ENCODE measurements at regions not wholly inside any gene's neighbourhood (a gene's known extent, or its start where the extent isn't known, plus 50 kb on each side); places are given as distances from the start of the nearest gene placed in this dataset.

DNA sequence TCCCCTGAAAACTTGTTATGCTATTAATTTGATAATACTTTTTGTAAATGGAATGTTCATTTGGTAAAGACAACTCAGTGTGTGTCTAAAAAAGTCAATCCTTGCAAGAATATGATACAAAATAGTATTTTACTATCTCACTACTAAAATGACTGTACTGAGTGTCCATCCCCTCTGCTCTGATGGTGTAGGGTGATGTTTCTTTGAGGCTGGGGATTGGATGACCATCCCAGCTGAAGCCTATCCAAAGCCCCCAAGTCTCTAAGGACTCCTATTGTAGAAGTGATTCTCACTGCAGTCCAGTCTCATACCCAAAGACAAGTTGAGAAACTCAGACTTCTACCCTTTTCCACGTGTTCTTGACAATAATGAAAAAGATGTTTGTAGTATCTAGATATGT is 1128.4 kb downstream of the BCL11B start:
- Histone ChIP-seq H3K27me3 (ENCODE audit: control insufficient read depth, insufficient read depth, low read length) (no peaks in the 10 kb centered on the region), H3K4me3 (ENCODE audit: low read length in 3 of 3) (no peak overlapping the region), H3K4me1 (ENCODE audit: control insufficient read depth in 2 of 3, insufficient read depth in 2 of 3, low read depth in 1 of 3, low read length in 3 of 3) (no peaks in the 10 kb centered on the region), H3K27ac (ENCODE audit: low read depth in 2 of 2, low read length in 2 of 2) (no peak overlapping the region), H3K9ac (ENCODE audit: low read length in 3 of 3) (no peak overlapping the region), H3K9me3 (ENCODE audit: control insufficient read depth in 2 of 3, insufficient read depth in 1 of 3, low read length in 3 of 3) (no peaks in the 10 kb centered on the region), H3K36me3 (ENCODE audit: control insufficient read depth in 2 of 3, insufficient read depth in 3 of 3, low read length in 3 of 3) (no peaks in the 10 kb centered on the region)
- intact Hi-C loops (cut with DNase I): no loop called here
- FAIRE-seq (no peak), DNase-seq (no peak)
- TF ChIP-seq, protein P1, sequence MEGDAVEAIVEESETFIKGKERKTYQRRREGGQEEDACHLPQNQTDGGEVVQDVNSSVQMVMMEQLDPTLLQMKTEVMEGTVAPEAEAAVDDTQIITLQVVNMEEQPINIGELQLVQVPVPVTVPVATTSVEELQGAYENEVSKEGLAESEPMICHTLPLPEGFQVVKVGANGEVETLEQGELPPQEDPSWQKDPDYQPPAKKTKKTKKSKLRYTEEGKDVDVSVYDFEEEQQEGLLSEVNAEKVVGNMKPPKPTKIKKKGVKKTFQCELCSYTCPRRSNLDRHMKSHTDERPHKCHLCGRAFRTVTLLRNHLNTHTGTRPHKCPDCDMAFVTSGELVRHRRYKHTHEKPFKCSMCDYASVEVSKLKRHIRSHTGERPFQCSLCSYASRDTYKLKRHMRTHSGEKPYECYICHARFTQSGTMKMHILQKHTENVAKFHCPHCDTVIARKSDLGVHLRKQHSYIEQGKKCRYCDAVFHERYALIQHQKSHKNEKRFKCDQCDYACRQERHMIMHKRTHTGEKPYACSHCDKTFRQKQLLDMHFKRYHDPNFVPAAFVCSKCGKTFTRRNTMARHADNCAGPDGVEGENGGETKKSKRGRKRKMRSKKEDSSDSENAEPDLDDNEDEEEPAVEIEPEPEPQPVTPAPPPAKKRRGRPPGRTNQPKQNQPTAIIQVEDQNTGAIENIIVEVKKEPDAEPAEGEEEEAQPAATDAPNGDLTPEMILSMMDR (IDR thresholded peaks at IDR 0.05; ENCODE audit: borderline replicate concordance, extremely low read depth, insufficient read depth): no peak

DNA sequence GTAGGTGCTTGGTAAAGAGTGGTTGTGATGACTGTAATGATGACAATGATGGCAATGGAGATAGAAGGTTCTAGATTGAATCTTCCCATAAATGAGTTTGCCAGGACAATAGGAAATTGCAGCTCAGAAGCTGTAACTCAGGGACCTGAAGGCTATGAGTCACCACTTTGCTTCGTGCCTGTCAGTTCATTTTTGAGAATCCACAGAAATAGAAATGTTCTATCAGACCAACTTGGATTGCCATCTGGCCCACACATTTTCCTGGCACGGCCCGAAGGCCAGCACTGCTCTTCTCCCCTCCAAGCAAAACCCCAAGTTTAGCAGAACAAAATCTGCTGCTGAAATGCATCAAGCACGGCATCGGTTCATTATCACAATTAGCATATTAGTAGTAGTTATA is 1127.0 kb downstream of the BCL11B start:
- no peak for DNase-seq
- no peaks in the 10 kb centered on the region for H3K9me3 ChIP-seq (ENCODE audit: control insufficient read depth in 2 of 3, insufficient read depth in 1 of 3, low read length in 3 of 3)
- no peak for FAIRE-seq
- H3K9ac ChIP-seq (ENCODE audit: low read length in 3 of 3): no peak overlapping the region
- H3K36me3 ChIP-seq (ENCODE audit: control insufficient read depth in 2 of 3, insufficient read depth in 3 of 3, low read length in 3 of 3): no peaks in the 10 kb centered on the region
- intact Hi-C loops (cut with DNase I): no loop called here
- H3K4me1 ChIP-seq (ENCODE audit: control insufficient read depth in 2 of 3, insufficient read depth in 2 of 3, low read depth in 1 of 3, low read length in 3 of 3): no peaks in the 10 kb centered on the region
- no peak overlapping the region for H3K27ac ChIP-seq (ENCODE audit: low read depth in 2 of 2, low read length in 2 of 2)
- TF ChIP-seq, protein P1 (IDR thresholded peaks at IDR 0.05; ENCODE audit: borderline replicate concordance, extremely low read depth, insufficient read depth): no peak
- H3K4me3 ChIP-seq (ENCODE audit: low read length in 3 of 3): no peak overlapping the region
- no peaks in the 10 kb centered on the region for H3K27me3 ChIP-seq (ENCODE audit: control insufficient read depth, insufficient read depth, low read length)

DNA sequence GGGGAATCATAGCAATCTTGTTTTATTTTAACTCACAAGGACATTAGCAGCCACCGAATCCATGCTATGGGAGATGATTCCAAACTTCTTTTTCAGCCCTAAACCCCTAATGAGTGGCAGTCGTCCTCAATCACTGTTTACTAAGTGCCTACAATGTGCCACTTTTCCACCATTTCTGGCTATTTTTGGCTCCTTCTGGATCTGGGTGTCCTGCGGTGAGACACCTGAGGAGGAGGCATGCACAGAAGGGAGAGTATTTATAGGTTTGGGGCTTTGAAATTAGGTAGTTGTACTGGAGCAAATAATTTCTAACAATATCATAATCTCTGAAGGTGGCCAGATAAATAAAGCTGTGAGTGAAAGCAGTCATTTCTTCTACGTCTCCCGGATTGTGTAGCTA is 1125.6 kb downstream of the BCL11B start:
- intact Hi-C loops (cut with DNase I): no loop called here
- Histone ChIP-seq H3K27ac (ENCODE audit: low read depth in 2 of 2, low read length in 2 of 2) (no peak overlapping the region), H3K4me1 (ENCODE audit: control insufficient read depth in 2 of 3, insufficient read depth in 2 of 3, low read depth in 1 of 3, low read length in 3 of 3) (no peaks in the 10 kb centered on the region), H3K9me3 (ENCODE audit: control insufficient read depth in 2 of 3, insufficient read depth in 1 of 3, low read length in 3 of 3) (no peaks in the 10 kb centered on the region), H3K9ac (ENCODE audit: low read length in 3 of 3) (no peak overlapping the region), H3K36me3 (ENCODE audit: control insufficient read depth in 2 of 3, insufficient read depth in 3 of 3, low read length in 3 of 3) (no peaks in the 10 kb centered on the region), H3K27me3 (ENCODE audit: control insufficient read depth, insufficient read depth, low read length) (no peaks in the 10 kb centered on the region), H3K4me3 (ENCODE audit: low read length in 3 of 3) (no peak overlapping the region)
- FAIRE-seq (no peak), DNase-seq (no peak)
- TF ChIP-seq, protein P1 (IDR thresholded peaks at IDR 0.05; ENCODE audit: borderline replicate concordance, extremely low read depth, insufficient read depth): no peak

DNA sequence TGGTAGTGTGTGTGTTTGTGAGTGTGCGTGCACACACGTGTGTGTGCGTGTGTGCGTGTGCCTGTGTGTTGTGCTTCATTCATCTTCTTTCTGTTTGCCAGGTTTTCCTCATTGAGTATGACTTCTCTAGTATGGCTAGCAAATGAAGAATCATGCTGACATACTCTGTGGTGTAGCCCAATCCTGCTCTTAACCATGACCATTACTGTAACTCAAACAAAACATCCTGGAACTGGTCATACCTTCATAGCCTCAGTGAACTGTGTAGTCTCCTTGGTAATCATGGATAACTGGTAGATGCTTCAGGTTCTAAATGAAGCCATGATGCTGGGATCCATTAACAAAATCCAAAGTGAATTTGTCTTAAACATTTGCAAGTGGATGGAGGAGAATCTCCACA is 1117.7 kb downstream of the BCL11B start:
- Histone ChIP-seq H3K4me1 (ENCODE audit: control insufficient read depth in 2 of 3, insufficient read depth in 2 of 3, low read depth in 1 of 3, low read length in 3 of 3) (no peaks in the 10 kb centered on the region), H3K9me3 (ENCODE audit: control insufficient read depth in 2 of 3, insufficient read depth in 1 of 3, low read length in 3 of 3) (no peaks in the 10 kb centered on the region), H3K4me3 (ENCODE audit: low read length in 3 of 3) (no peak overlapping the region), H3K27ac (ENCODE audit: low read depth in 2 of 2, low read length in 2 of 2) (no peak overlapping the region), H3K27me3 (ENCODE audit: control insufficient read depth, insufficient read depth, low read length) (no peaks in the 10 kb centered on the region), H3K9ac (ENCODE audit: low read length in 3 of 3) (no peak overlapping the region), H3K36me3 (ENCODE audit: control insufficient read depth in 2 of 3, insufficient read depth in 3 of 3, low read length in 3 of 3) (no peaks in the 10 kb centered on the region)
- FAIRE-seq: no peak
- TF ChIP-seq, protein P1 (IDR thresholded peaks at IDR 0.05; ENCODE audit: borderline replicate concordance, extremely low read depth, insufficient read depth): no peak
- intact Hi-C loops (cut with DNase I): no loop called here
- DNase-seq: no peak

All from kidney (tissue), 13 donors.